ENCODE measurements at regions not wholly inside any gene's neighbourhood (a gene's known extent, or its start where the extent isn't known, plus 50 kb on each side); places are given as distances from the start of the nearest gene placed in this dataset.

DNA sequence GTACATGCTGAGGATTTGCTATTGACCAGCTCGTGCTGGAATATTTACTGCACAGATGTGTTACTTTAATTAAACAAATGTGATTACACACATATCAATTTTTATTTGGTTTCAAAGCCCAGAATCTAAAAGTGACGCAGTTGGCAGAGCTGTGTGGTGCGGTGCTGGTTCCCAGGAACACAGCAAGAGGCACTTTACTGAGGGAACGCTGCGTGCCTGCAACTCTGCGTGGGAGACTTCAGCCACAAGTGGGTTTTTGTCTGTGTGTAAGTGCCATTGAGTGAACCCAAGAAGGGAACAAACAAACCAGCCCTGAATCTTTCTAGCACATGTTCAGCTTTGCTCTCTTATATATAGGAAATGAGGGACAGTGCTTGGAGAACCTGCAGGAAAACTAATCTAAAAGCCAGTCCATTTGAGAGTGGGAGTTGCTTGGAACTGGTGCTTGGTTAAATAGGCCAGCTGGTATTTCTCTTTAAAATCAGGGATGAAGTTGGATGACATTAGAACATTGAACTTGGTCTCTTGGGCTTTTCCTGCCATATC is 196.6 kb upstream of the CELF4 start:
- no peaks in the 10 kb centered on the region for H3K9me3 ChIP-seq
- 62% methylated on average over 6 of the region's 6 CpGs for WGBS (ENCODE audit: insufficient coverage, low coverage, low lambda C conversion rate, missing lambda C conversion rate)
- TF ChIP-seq POLR2A (IDR thresholded peaks at IDR 0.05) (no peak), CTCF (IDR thresholded peaks at IDR 0.05) (no peak)
- no peaks in the 10 kb centered on the region for H3K27me3 ChIP-seq
- no peaks in the 10 kb centered on the region for H3K36me3 ChIP-seq
- ATAC-seq (no peak), DNase-seq (no peak)
- no peak overlapping the region for H3K4me3 ChIP-seq
- intact Hi-C loops (cut with DNase I) = no loop called here
- H3K4me1 ChIP-seq = no peaks in the 10 kb centered on the region
- H3K27ac ChIP-seq = no peak overlapping the region

DNA sequence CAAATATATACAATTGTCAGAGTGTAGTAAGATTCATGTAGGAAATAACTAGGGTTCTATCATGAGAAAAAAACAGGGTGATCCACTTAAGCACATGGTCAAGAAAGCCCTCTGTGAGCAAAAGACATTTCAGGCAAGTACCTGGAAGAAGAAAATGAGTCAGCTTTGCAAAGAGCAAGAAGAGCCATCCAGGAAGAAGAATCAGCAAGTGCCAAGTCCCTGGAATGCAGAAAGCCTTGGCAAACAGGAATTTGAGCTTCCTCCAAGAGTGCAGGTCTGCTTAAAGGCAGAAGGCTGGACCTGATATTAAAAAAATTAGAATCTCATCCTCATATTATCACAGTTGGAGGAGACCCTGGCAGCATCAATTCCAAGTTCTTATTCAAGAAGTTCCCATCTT is 188.5 kb upstream of the CELF4 start:
- H3K36me3 ChIP-seq = no peaks in the 10 kb centered on the region
- H3K4me1 ChIP-seq = no peaks in the 10 kb centered on the region
- H3K27ac ChIP-seq = no peak overlapping the region
- TF ChIP-seq CTCF (IDR thresholded peaks at IDR 0.05) (no peak), POLR2A (IDR thresholded peaks at IDR 0.05) (no peak)
- no peaks in the 10 kb centered on the region for H3K27me3 ChIP-seq
- no peak overlapping the region for H3K4me3 ChIP-seq
- DNase-seq (no peak), ATAC-seq (no peak)
- intact Hi-C loops (cut with DNase I) = no loop called here
- H3K9me3 ChIP-seq = no peaks in the 10 kb centered on the region

DNA sequence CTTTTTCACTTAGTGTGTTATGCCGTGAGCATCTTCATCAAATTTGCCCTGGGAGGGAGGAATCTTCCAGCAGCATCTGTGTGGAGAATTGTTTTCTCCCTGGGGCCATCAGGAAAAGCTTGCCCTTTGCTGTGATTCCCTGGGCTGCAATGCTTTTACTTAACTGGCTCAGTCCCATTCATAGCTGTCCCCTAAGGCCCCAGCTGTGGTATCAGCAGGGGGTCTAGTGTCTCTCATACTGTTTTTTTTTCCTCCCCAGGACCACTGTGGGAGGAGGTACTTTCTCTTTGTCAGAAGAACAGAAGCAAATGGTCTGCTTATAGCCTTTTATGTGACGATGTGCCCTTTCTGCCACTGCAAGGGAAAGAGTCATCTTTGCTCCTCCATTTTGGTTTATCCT is 176.8 kb upstream of the CELF4 start:
- TF ChIP-seq POLR2A (IDR thresholded peaks at IDR 0.05) = no peak
- TF ChIP-seq CTCF (IDR thresholded peaks at IDR 0.05) = no peak
- DNase-seq (no peak), ATAC-seq (no peak)
- no peaks in the 10 kb centered on the region for H3K9me3 ChIP-seq
- WGBS (ENCODE audit: insufficient coverage, low coverage, low lambda C conversion rate, missing lambda C conversion rate) = 52% methylated on average over 2 of the region's 2 CpGs
- intact Hi-C loops (cut with DNase I) = no loop called here
- no peaks in the 10 kb centered on the region for H3K36me3 ChIP-seq
- no peak overlapping the region for H3K27ac ChIP-seq
- H3K4me3 ChIP-seq = no peak overlapping the region
- H3K27me3 ChIP-seq = no peaks in the 10 kb centered on the region
- H3K4me1 ChIP-seq = no peaks in the 10 kb centered on the region

DNA sequence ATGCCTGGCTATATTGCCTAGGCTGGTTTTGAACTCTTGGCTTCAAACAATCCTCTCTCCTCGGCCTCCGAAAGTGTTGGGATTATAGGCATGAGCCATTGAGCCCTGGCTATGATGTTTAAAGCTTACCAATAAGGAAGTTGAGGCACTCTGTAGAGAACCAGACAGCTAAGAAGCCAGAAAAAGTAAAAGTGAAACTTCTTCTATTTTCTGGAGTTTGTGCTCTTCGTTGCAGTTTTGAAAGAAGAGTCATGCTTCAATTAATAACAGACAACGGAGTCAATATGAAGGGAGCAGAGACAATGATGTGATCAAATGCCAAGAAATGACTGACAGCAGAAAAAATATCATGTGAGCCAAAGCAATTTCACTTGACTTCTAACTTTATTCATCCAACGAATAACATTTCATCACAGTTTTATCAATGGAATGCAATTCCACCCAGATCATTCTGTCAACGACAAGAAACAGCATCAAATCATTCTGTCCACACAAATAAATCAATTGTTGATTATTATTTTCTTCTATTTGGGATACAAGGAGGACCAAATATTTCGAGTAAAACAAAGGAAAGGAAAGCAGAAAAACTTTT is 175.5 kb upstream of the CELF4 start:
- TF ChIP-seq CTCF (IDR thresholded peaks at IDR 0.05) = no peak
- no peak for TF ChIP-seq POLR2A (IDR thresholded peaks at IDR 0.05)
- intact Hi-C loops (cut with DNase I) = no loop called here
- ATAC-seq = no peak

GRCh38 chr18:37734406-37734805 is 168.8 kb upstream of the CELF4 start:
- Histone ChIP-seq H3K9me3 (no peaks in the 10 kb centered on the region), H3K27me3 (no peaks in the 10 kb centered on the region), H3K36me3 (no peaks in the 10 kb centered on the region), H3K4me1 (no peaks in the 10 kb centered on the region), H3K27ac (no peak overlapping the region), H3K4me3 (no peak overlapping the region)
- 48% methylated on average over 4 of the region's 4 CpGs for WGBS (ENCODE audit: insufficient coverage, low coverage, low lambda C conversion rate, missing lambda C conversion rate)
- ATAC-seq (no peak), DNase-seq (no peak)
- intact Hi-C loops (cut with DNase I) = no loop called here
- TF ChIP-seq CTCF (IDR thresholded peaks at IDR 0.05) (no peak), POLR2A (IDR thresholded peaks at IDR 0.05) (no peak)

More for the DNA sequence above, 175.5 kb upstream of the CELF4 start:
- Histone ChIP-seq H3K4me3 (no peak overlapping the region), H3K9me3 (no peaks in the 10 kb centered on the region), H3K27ac (no peak overlapping the region), H3K4me1 (no peaks in the 10 kb centered on the region), H3K27me3 (no peaks in the 10 kb centered on the region), H3K36me3 (no peaks in the 10 kb centered on the region)
- DNase-seq = no peak
- 40% methylated on average over 7 of the region's 7 CpGs for WGBS (ENCODE audit: insufficient coverage, low coverage, low lambda C conversion rate, missing lambda C conversion rate)
